ENCODE measurements at regions not wholly inside any gene's neighbourhood (a gene's known extent, or its start where the extent isn't known, plus 50 kb on each side); places are given as distances from the start of the nearest gene placed in this dataset.
"Not testable (repeated sequence)": the region's sequence is repeated elsewhere in the genome, so short reads cannot be mapped to it uniquely, and the experiment has no call there.

- TF ChIP-seq, protein P1, sequence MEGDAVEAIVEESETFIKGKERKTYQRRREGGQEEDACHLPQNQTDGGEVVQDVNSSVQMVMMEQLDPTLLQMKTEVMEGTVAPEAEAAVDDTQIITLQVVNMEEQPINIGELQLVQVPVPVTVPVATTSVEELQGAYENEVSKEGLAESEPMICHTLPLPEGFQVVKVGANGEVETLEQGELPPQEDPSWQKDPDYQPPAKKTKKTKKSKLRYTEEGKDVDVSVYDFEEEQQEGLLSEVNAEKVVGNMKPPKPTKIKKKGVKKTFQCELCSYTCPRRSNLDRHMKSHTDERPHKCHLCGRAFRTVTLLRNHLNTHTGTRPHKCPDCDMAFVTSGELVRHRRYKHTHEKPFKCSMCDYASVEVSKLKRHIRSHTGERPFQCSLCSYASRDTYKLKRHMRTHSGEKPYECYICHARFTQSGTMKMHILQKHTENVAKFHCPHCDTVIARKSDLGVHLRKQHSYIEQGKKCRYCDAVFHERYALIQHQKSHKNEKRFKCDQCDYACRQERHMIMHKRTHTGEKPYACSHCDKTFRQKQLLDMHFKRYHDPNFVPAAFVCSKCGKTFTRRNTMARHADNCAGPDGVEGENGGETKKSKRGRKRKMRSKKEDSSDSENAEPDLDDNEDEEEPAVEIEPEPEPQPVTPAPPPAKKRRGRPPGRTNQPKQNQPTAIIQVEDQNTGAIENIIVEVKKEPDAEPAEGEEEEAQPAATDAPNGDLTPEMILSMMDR (IDR thresholded peaks at IDR 0.05; ENCODE audit: extremely low read depth in 1 of 2, insufficient read depth in 1 of 2, low read depth in 1 of 2, low read length in 2 of 2) = not testable (repeated sequence)
- TF ChIP-seq EZH2 (IDR thresholded peaks at IDR 0.05; ENCODE audit: borderline replicate concordance, low read depth, low read length, severe bottlenecking); MAX (IDR thresholded peaks at IDR 0.05; ENCODE audit: insufficient read depth, insufficient read length); POLR2A (IDR thresholded peaks at IDR 0.05; ENCODE audit: low read depth, low read length); FOS (IDR thresholded peaks at IDR 0.05; ENCODE audit: borderline replicate concordance, insufficient read depth, low read length); POLR2AphosphoS5 (IDR thresholded peaks at IDR 0.05; ENCODE audit: insufficient read depth, low read depth, low read length); GATA2 (IDR thresholded peaks at IDR 0.05; ENCODE audit: insufficient read depth, insufficient read length, low read depth, low read length); MYC (IDR thresholded peaks at IDR 0.05; ENCODE audit: low read depth, low read length); JUN (IDR thresholded peaks at IDR 0.05; ENCODE audit: borderline replicate concordance, insufficient read depth, insufficient read length, low read depth): not testable (repeated sequence)
Observed at GRCh38 chrY:21679590-21679989, 144.9 kb downstream of the RBMY1A1 start.

Data from endothelial cell of umbilical vein (primary cell).